G401 (cell line): ENCODE measurements at regions not wholly inside any gene's neighbourhood (a gene's known extent, or its start where the extent isn't known, plus 50 kb on each side); places are given as distances from the start of the nearest gene placed in this dataset.

ENCODE experiments used
- DNase-seq: peaks from one replicate; pipeline ENCODE4 v3.0.0-alpha.2; 2015; ENCODE audit warnings: low spot score
- in situ Hi-C: cut with HindIII; loops from 2 replicates; pipeline ENCODE4 v1.10.0; 2016; ENCODE audit warnings: low sequenced_read_pairs, mixed read lengths

GRCh38 chr9:549455-549997, 292.0 kb upstream of the DMRT1 start:
- no peak for DNase-seq
- in situ Hi-C loops, result no loop called here

- in situ Hi-C loops, result no loop called here
- no peak for DNase-seq
These were observed 291.2 kb upstream of the DMRT1 start for GRCh38 chr9:550333-550732.

DNA sequence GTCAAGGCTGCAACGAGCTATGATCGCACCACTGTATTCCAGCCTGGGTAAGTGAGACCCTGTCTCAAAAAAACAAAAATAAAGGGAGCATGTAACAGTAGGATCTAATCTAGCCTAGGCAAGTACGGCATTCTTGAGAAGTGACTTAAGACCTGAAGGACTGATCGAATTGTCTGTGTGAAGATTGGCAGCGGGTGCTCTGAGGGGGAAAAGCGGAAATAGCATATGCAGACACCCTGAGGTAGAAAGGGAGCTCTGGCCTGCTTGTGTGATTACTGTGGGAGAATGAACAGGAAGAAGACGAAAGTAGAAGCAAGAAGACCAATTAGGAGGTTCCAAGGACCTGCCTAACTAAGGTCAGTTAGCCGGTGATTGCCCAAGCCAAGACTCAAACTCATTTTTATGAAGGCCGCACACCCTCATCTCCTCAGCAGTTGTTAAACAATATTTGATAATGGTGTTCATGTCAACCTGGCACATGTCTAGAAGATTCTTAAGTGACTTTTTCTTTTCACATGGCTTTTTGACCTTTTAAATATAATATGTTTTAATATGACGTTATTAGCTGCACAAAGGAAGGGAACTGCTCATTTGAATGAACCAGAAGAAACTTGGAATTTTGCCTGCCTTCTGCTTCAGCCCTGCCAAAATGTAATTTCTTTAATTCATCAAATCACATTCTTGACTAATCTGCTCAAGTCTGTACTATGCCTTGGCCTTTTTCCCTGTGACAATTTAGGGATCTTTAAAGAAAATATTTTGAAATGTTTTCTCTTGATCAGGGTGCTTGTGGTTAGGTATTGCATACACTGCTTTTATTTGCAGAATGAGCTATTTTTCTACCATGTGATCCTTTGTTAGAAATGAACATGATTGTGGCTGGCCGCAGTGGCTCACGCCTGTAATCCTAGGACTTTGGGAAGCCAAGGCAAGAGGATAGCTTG, 289.2 kb upstream of the DMRT1 start:
- no peak for DNase-seq
- in situ Hi-C loops, result no loop called here

DNA sequence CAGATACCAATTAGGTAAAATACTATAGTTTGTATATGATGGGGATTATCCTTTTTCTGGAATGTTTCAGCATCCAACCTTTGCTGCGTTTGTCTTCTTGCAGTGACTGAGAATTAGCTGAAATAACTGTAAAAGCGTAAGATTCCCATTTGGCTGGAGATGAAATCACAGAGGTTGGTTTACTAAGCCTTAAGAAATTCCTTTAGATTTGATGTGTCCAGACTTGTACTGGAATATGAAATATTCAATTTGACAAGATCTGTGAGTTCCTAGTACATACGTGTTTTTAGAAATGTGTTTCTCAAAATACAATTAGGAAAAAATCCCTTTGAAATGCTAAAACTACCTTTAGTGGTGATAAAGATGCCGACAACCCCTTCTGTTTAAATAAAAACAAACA, 286.0 kb upstream of the DMRT1 start:
- no peak for DNase-seq
- in situ Hi-C loops, result no loop called here

DNA sequence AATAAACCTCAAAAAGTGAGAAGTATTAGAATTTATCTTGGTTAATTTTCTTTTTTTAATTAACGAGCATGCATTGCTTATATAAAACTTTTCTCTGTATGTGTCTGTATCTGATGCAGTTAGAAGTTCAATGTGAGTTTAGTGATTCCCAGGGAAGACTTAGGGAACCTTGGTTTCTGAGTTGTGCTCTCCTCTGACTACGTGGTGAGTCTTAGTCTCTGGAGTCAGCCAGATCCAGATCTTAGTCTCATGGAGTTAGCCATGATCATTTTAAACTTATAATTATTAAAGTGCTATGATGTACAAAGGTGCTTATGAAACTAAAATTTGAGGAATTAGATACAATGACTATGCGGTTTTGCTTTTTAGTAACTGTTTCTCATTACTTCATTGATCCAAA, 285.3 kb upstream of the DMRT1 start:
- no peak for DNase-seq
- in situ Hi-C loops, result no loop called here

DNA sequence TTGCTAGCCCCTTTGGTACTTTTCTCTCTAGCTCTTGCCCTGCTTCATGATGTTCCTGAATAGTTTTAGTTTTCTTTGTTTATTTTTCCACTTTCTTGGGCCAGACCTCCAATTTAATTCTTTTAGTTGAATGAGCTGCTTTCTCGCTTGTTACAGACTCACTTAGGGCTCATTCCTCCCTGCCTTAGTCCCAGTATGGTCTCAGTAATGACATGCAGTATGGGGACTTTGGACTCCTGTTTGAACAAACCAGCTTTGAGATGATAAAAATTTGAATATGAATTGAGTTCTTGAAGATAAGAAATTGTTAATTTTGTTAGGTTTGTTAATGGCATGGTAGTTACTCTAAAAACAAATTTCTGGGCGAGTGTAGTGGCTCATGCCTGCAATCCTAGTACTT, 284.8 kb upstream of the DMRT1 start:
- in situ Hi-C loops, result no loop called here
- no peak for DNase-seq

DNA sequence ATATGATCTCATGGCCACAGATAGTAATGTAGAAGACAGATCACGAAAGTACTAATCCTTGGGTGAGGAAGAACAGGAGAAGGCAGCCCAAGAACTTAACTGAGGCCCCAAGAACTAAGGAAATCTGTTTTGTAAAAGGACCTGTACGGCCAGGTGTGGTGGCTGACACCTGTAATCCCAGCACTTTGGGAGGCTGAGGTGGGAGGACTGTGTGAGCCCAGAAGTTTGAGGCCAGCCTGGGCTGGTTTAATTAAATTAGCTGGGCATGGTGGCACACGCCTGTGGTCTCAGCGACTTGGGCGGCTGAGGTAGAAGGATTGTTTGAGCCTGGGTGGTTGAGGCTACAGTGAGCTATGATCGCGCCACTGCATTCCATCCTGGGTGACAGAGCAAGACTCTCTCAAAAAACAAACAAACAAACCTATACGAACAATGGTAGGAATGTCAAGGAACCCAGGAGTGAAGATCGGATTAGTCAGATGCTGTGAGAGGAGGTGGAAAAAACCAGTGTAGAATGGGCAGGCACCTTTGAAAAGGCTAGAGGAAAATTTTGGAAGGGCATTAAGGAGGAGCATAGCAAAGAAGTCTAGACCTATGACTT, 283.8 kb upstream of the DMRT1 start:
- DNase-seq, result no peak
- in situ Hi-C loops, result no loop called here

GRCh38 chr9:561427-561826, 280.1 kb upstream of the DMRT1 start:
- in situ Hi-C loops, result no loop called here

DNA sequence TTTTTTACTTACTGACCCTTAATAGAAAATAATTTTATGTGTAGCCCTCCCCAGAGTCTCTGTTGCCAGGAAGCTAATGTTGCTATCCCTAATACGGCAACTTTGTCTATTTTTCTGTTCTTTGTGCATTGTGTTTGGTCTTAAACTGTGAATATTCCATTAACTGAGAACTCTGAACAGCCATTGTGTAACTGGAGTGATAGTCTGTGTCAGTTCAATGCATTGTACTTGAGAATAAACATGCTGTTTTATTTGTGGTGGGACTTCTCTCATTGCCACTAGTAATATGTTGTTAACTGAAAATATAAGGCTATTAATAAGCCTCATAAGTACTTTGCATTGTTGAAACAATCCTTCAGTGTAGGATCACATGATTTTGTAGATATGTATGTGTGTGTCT, 278.3 kb upstream of the DMRT1 start:
- in situ Hi-C loops, result no loop called here

More at GRCh38 chr9:561427-561826, 280.1 kb upstream of the DMRT1 start:
- no peak for DNase-seq

GRCh38 chr9:565528-565927, 276.0 kb upstream of the DMRT1 start:
- in situ Hi-C loops, result no loop called here
- DNase-seq, result no peak

More for the DNA sequence above, 278.3 kb upstream of the DMRT1 start:
- DNase-seq, result no peak

DNA sequence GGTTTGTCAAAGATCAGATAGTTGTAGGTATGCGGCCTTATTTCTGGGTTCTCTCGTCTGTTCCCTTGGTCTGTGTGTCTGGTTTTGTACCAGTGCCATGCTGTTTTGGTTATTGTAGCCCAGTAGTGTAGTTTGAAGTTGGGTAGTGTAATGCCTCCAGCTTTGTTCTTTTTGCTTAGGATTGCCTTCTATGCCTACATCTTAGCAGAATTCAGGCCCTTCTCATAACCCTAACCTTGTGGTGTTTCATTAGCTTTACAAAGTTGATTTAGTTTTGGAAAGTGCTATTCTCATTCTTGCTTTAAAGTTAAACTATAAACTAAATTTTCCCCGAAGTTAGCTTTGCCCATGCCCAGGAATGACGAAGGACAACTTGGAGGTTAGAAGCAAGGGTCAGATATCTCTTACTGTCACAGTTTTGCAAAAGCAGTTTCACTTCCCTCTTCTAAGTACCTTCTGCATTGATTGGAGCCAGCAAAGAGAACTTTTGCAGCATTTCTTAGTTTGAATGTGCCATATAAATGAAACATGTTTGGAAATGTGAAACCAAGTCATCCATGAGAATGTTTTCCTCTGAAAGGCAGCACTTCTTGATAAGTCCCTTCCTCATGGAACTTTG, 274.3 kb upstream of the DMRT1 start:
- no peak for DNase-seq
- in situ Hi-C loops, result no loop called here

DNA sequence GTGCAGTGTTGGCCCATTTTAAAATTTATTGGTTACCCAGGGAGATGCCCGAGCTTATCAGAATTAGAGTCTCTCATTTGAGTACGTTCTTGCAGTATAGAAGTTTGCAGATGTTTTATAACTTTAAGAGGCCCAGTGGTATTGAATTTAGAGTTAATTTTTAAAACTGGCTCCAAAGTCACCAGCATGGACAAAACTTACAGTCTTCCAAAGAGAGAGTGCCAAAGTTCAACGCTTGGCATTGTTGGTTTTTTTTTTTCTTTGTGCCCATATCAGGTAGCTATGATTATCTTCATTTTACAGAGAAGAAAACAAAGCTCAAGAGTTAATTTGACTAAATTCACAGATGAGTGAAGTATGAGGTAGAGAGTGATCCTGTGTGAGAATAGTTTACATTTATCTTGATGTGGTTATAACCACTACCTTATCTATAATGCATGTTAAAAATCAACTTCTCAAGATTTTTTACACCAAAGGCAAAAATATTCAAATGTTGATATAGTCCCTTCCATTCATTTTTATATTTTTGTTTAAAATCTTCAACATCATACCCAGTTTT, 273.7 kb upstream of the DMRT1 start:
- in situ Hi-C loops, result no loop called here
- DNase-seq, result no peak

GRCh38 chr9:569296-569695, 272.2 kb upstream of the DMRT1 start:
- in situ Hi-C loops, result no loop called here
- DNase-seq, result no peak

- DNase-seq, result no peak
- in situ Hi-C loops, result no loop called here
These were observed 271.3 kb upstream of the DMRT1 start for GRCh38 chr9:570187-570586.

GRCh38 chr9:571066-571465, 270.4 kb upstream of the DMRT1 start:
- in situ Hi-C loops, result no loop called here
- no peak for DNase-seq

DNA sequence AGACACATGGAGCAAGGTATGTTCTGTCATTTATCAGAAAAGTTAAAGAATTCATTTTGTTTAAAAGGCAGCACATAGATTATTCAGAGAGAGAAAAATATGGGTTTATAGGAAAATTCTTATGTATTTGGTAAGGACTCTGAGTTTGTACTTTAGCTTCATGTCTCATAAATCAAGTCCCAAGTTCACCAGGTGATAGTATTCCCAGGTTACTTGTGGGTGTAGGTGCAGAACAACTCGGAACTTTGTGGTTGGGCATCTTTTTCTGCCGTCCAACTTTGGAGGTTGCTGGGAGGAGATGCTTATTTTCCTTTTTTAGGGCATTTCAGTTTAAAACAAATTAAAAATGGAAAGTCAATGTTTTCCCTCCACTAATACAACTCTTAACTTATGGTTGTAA, 269.8 kb upstream of the DMRT1 start:
- in situ Hi-C loops, result no loop called here
- DNase-seq, result no peak

GRCh38 chr9:573691-574410, 267.6 kb upstream of the DMRT1 start:
- DNase-seq, result no peak
- in situ Hi-C loops, result no loop called here

- in situ Hi-C loops, result no loop called here
- no peak for DNase-seq
These were observed 266.4 kb upstream of the DMRT1 start for GRCh38 chr9:575139-575538.

DNA sequence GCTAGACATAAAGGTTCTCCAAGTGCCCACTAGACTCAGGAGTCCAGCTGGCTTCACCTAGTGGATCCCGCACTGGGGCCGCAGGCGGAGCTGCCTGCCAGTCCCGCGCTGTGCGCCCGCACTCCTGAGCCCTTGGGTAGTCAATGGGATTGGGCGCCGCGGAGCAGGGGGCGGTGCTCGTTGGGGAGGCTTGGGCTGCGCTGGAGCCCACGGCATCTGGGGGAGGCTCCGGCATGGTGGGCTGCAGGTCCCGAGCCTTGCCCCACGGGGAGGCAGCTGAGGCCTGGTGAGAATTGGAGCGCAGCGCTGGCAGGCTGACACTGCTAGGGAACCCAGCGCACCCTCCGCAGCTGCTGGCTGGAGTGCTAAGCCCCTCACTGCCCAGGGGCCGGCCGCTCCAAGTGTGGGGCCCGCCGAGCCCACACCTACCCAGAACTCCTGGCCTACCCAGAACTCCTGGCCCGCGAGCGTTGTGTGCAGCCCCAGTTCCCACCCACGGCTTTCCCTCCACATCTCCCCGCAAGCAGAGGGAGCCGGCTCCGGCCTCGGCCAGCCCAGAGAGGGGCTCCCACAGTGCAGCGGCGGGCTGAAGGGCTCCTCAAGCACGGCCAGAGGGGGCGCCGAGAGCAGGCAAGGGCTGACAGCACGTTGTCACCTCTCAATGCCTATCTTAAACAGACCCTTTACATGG, 260.7 kb upstream of the DMRT1 start:
- in situ Hi-C loops, result no loop called here
- no peak for DNase-seq
